Upper lobe of left lung (tissue), 4 donors: ENCODE measurements at regions not wholly inside any gene's neighbourhood (a gene's known extent, or its start where the extent isn't known, plus 50 kb on each side); places are given as distances from the start of the nearest gene placed in this dataset.

ENCODE experiments used
- EP300 ChIP-seq, 4 donors: sonication (generic); formaldehyde crosslinking; IDR thresholded peaks; one replicate each; pipeline ENCODE4 v1.5.1; 2017; ENCODE audit warnings: antibody characterized with exemption in 4 of 4, control low read depth in 2 of 4
- POLR2A ChIP-seq, 4 donors: fragments of 450-650 bp; IDR thresholded peaks; one replicate each; pipeline ENCODE4 v1.5.1; 2016 to 2017; ENCODE audit warnings: antibody characterized with exemption in 4 of 4, mild to moderate bottlenecking in 2 of 4
- POLR2AphosphoS5 ChIP-seq, 2 donors: sonication (generic); formaldehyde crosslinking; IDR thresholded peaks; one replicate each; pipeline ENCODE4 v1.5.1; 2017; ENCODE audit warnings: antibody characterized with exemption in 2 of 2
- TF ChIP-seq, protein P1 (sequence below), 6 experiments: fragments of 450-650 bp in 4 of 6; fragments of 200-600 bp in 2 of 6; sonication (generic) in 2 of 6; IDR thresholded peaks; one replicate each; pipeline ENCODE4 v1.5.1; 2016 to 2019; ENCODE audit warnings: antibody characterized with exemption in 6 of 6

DNA sequence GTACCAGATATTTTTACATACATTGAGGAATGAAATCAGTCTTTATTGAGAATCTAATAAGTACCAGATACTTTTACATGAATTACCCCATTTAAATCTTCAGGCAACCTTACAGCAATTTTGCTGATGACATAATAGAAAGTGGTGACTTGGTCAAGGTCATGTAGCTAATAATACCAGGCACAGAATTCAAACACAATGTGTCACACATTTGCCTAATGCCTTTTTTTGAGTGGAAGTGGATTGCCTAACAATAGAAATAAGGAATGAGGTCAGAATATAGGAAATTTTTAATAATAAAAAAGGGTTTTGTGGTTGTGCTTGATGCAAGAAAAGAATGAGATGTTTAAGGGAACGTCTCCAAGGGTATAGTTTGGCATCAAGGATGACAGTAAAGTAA lies 466.6 kb upstream of the IGFBP3 start:
- TF ChIP-seq EP300 (IDR thresholded peaks at IDR 0.05) (no peak), POLR2AphosphoS5 (IDR thresholded peaks at IDR 0.05) (no peak), POLR2A (IDR thresholded peaks at IDR 0.05) (no peak)
- TF ChIP-seq, protein P1, sequence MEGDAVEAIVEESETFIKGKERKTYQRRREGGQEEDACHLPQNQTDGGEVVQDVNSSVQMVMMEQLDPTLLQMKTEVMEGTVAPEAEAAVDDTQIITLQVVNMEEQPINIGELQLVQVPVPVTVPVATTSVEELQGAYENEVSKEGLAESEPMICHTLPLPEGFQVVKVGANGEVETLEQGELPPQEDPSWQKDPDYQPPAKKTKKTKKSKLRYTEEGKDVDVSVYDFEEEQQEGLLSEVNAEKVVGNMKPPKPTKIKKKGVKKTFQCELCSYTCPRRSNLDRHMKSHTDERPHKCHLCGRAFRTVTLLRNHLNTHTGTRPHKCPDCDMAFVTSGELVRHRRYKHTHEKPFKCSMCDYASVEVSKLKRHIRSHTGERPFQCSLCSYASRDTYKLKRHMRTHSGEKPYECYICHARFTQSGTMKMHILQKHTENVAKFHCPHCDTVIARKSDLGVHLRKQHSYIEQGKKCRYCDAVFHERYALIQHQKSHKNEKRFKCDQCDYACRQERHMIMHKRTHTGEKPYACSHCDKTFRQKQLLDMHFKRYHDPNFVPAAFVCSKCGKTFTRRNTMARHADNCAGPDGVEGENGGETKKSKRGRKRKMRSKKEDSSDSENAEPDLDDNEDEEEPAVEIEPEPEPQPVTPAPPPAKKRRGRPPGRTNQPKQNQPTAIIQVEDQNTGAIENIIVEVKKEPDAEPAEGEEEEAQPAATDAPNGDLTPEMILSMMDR (IDR thresholded peaks at IDR 0.05) = no peak
